Activated T-cell treated with anti-CD3 and anti-CD28 coated beads for 24 hours (primary cell): ENCODE measurements at regions not wholly inside any gene's neighbourhood (a gene's known extent, or its start where the extent isn't known, plus 50 kb on each side); places are given as distances from the start of the nearest gene placed in this dataset.

ENCODE experiments used
- DNase-seq: peaks from one replicate; pipeline ENCODE4 v3.0.0-alpha.2; 2020; ENCODE audit warnings: low read depth

DNA sequence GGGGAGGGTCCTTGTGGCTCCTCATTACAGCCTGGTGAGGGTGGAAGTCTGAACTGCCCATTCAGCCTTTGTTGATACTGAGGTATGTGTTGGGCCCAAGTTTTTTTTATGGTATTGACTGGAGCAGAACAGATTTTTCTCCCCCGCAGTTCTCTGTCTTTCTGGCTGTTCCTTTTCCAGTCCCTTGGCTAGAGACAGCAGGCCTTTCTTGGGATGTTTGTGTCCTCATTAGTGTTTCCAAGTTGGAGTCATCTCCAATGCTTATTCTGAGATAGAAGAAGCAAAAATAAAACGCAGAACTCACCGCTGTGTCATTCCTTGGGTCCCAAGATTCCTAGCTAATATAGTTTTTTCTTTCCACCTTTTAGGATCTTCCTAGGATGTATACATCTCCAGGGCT, 193.3 kb downstream of the RAMP3 start:
- DNase-seq = no peak

DNA sequence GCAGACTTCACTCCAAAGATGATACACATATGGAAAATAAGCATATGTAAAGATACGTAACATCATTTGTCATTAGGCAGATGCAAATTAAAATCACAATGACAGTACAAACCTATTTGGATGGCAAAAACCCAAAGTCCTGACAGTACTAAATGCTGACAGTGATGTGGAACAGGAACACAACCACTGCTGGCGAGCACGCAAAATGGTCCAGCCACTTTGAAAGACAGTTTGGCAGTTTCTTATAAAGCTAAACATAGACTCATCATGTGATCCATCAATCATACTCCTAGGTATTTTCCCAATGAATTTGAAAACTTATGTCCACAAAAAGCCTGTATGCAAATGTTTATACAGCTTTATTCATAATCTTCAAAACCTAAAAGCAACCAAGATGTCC, 200.7 kb downstream of the RAMP3 start:
- DNase-seq = no peak

DNA sequence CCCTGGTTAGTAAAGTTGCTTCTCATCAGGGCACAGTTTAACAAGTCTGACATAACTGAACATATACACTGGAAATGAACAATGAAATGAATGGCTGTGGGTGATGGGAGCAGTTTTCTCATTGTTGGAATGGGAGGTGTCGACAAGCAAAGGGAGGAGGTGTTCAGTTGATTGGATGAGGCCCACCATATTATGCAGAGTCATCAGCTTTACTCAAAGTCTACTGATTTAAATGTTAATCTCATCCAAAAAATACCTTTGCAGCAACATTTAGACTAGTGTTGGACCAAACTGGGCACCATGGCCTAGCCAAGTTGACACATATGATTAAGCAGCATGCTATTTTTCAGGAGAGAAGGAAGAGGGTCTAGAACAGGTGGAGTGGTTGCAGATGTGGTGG, 201.7 kb downstream of the RAMP3 start:
- DNase-seq = no peak

DNA sequence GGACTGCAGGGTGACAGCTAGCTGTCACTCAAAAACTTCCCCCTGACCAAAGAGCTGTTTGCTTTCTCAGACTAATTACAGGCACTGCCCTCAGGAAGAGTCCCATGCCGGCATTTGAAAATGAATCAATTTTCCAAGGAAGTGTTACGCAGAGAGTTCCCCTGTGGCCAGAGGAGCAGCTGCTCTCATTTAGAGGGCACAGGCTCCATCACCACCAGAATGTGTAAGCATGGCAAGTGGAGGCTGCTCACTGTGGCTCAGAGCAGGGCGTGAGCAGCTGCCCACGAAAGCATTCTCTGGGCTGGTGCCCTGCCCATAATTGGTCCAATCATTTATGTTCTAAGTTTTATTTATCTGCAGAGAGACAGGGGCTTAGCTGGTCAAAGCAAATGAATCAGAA, 202.2 kb downstream of the RAMP3 start:
- no peak for DNase-seq

DNA sequence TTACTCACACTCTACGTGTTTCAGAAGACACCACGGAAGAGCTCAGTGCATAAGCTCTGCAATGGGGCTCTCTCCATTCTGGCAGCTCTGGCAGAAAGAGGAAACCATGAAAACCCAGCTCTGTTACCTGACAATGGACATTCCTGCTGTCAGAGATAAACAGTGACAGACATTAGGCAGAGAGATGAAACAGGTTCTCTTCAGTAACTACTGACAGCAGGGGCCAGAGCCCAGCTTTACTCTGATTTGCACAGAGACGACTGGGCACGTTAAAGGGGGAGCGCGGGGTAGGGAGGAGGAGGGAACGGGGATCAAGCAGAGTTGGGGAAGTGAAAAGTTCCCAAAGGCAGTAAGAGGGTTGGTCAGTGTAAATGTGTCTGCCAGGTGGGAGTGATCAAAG, 206.1 kb downstream of the RAMP3 start:
- no peak for DNase-seq

DNA sequence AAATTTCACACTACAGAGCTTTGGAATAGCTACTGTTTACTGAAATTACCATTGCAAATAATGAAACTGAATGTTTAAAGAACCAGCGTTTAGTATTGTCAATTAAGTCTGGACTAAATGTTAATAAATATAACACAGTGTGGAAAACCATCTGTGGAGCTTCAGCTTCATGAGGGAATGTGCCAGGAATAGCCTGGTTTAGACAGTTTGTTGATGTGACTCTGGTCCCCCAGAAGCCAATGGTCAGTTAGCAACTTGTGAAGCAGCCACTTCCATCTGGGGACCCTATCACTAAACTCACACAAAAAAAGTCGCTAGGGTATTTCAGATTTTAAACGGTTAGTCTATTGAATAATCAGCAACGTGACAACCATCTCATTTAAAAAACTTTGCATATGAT, 207.8 kb downstream of the RAMP3 start:
- no peak for DNase-seq

DNA sequence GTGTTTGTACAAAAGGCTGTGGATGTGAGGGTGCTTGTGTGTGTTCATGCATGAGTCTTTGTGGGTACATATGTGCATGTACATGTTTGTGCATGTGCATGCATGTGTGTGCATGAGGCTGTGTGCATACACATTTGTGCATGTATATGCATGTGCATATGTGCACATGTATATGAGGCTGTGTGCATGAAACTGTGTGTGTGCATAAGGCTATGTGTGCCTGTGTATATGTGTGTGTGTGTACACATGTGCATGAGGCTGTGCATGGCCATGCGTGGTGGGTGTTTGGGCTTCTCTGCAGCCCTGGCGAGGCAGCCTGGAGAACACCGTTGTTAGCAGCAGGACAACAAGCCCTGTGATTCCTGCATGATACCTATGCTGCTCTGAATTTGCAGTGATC, 207.7 kb upstream of the ADCY1 start:
- DNase-seq = no peak

DNA sequence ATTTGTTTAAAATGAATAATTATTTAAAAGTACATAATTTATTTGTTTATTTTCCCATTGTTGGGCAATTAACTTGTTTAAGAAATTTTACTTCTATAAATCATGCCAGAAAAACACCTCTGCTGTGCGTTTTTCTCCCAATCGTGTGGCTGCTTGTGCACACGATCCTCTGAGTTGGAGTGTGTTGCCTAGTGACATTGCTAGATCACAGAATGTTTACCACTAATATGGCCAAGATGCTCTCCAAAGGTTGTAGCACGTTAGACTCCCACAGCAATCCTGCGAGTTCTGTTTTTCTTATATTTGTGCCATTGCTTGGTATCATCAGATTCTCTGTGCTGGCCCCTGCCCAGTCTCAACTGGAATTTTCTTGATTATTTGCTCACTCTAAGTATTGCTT, 207.1 kb upstream of the ADCY1 start:
- no peak for DNase-seq

DNA sequence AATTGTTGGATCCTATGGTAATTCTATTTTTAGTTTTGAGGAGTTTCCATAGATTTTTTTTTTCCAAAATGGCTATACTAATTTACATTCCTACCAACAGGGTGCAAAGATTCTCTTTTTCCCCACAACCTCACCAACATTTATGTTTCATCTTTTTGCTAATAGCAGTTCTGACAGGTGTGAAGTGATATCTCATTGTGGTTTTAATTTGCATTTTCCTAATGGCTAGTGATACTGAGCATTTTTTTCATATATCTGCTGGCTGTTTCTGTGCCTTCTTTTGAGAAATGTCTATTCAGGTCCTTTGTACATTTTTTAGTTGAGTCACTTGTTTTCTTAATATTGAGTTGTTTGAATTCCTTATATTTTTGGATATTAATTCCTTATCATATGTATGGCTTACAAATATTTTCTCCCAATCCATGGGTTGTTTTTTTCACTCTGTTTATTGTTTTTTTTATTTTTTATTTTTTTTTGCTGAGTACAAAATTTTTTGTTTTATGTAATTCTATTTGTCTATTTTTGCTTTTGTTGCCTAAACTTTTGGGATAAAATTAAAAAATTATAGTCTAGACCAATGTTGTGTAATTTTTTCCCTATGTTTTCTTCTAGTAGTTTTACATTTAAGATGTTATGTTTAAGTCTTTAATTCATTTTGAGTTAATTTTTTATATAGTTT, 205.9 kb upstream of the ADCY1 start:
- no peak for DNase-seq

DNA sequence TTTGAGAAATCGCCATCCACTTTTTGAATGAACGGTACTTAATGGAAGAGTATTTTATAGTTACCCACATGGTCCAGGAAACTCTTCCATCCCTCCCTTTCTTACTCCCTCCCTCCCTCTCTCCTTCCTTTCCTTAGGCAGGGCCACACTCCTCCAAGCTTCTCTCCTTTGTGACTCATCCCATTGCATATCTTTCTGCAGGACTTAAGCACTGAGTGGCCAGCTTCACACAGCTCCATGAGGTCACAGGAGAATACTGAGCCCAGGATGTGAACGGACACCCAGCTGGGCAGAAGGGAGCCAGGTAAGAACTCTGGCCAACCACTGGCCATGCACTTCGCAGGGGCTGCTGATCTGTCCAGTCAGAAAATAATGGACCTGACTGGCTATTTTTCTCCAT, 189.7 kb upstream of the ADCY1 start:
- no peak for DNase-seq

DNA sequence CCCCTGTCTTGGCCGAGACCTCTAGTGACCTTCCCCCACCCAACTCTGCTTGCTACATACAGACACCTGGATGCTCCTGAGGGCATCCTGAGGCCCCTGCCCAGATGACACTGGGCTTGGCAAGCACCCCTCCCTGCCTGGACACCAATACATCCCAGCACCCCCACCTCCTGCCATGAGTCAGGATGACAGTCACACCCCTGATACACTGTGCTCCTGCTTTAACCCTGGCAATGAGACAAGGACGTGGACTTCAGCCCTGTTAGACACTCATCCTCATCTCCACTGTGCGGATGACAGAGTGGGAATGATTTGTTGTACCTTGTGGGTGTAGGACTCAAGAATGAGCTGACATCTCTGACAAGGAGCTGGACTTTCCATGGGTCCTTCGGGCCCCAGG, 186.3 kb upstream of the ADCY1 start:
- DNase-seq = no peak

DNA sequence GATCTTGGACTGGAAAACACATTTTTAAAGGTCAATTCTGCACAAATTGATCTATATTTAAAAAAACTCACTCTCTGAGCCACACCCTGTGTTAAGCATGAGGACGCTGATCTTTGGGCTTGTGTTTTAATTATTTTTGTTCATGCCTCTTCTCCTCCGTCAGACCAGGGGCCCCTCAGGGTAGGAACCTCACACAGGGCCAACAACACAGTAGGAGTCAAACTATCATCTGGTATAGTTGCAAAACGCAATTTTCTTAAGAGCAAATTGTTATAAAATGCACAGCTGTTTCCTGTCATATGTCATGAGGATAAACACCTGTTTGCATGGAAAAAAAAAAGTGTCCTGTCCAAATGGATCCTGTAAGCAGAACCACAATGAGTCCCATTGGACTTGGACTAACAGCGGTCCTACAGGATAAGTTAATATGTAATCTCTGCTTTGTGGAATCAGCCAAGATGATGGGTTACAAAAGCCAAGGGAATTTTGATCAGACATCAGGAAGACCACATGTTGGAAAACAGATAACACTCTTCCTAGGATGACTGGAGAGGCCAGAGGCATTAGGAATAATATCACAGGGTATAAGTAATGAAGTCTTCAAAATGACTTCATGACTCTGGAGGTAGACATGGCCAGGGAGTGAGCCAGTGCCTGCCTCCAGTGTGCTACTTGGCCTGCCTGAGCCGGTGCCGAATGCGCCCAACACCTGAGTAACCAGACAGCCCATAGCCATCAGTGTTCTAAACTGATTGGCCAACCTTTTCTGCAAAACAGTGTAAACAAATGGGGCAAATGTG, 184.9 kb upstream of the ADCY1 start:
- DNase-seq = no peak

DNA sequence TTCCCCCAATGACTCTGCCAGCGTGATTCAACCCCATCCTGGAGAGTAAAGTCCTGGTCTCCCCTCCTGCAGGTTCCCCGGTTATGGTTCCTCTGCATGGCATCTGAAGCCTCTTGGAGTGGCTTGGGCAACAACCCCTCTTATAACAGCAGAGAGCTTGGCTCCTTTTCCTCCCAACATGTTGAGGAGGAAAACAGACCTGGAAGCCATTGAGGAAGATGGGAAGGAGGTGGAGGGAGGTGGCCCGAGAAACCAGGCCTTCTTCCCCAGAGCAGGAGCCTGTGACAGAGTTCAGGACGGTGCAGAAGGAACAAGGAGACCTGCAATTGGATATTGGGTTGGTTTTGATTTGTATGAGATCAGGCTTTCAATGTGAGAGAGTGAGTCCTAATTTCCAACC, 184.0 kb upstream of the ADCY1 start:
- DNase-seq = no peak

DNA sequence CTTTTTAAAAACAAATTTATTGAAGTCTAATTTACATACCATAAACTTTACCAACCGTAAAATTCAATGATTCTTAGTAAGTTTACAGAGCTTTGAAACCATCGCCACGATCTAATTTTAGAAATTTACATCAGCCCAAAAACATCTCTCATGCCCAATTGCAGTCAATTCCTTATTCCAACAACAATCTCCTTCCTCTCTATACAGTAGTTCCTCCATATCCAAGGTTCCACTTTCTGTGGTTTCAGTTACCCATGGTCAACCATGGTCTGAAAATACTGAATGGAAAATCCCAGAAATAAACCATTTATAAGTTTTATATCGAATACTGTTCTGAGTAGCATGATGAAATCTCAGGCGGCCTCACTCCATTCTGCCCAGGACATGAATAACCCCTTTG, 183.4 kb upstream of the ADCY1 start:
- no peak for DNase-seq

DNA sequence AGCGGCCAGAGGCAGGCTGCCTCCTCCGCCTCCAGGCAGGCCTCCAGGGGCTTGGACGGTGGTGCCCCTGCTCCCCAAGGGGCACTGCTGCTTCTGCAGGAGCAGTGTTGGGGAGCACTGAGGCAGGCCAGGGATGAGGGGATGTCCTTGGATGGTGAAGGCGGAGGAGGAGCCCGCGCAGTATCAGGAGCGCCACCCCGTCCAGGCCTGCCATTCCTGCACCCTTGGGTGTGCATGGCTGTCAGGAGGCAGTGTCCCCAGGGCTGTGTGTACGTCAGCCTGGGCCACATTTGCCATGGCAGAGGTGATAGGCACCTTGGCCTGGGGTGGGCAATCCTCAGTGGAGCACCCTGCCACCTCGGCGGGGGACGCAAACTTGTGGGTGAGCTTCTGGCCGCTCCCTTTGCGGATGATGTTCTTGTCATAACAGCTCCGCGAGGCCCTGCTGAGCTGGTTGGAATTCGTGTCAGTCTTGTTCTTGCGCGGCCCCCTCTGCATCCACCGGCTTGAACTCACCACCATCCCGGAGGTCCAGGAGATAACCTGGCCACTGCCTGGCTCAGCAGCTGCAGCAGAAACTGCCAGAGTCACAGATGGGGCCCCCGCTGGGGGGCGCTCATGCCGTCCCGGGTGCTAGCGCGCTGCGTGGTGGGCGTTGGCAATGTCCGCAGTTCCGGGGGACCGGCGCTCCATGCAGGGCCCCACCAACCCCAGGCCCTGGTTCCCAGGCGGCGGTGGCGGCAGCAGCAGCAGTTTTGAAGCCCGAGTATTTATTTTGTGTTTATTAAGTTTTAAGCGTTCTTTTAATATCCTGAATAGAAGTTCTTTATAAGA, 182.3 kb upstream of the ADCY1 start:
- DNase-seq = no peak

DNA sequence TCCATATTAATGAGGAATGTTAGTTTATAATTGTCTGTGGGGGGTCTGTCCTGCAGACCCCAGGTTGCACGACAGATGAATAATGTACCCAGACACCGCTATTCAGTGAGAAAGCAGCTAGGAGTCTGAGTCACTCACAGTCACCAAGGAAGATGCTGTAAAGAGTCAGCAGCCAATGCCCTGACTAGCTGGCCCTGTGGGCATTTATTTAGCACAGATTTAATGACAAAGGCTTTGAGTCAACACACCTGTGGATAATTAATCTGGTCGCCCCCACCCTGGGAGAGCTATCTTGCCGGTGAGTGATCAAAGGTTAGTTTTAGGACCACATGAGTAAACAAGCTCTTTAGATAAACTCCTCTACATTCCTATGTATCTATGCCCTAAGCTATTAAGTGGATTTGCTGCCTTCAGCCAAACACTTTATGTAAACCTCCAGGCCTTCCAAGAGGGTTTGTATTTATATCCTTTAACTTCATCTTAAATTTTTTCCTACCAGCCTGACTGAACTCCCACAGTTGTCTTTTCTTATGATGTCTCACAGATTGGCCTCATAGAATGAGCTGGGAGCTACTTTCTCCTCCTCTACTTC, 180.0 kb upstream of the ADCY1 start:
- no peak for DNase-seq

DNA sequence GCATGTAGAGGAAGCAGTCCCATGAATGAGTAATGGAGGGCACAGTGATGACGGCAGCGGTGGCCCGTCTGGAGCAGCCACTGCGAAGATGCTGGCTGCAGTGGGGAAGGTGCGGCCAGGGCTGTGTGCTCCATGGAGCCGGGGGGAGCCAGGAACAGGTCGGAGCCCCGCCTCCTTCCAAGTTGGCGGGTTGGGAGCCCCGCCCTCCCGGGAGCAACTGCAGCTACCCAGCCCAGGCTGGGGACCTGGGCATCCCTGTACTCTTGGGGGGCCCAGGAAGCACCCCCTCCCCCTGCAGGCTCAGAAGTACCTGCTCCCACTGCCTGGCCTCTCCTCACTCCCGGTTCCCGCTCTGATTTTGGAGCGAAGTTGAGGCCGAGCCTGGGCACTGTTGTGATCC, 175.1 kb upstream of the ADCY1 start:
- DNase-seq = no peak

DNA sequence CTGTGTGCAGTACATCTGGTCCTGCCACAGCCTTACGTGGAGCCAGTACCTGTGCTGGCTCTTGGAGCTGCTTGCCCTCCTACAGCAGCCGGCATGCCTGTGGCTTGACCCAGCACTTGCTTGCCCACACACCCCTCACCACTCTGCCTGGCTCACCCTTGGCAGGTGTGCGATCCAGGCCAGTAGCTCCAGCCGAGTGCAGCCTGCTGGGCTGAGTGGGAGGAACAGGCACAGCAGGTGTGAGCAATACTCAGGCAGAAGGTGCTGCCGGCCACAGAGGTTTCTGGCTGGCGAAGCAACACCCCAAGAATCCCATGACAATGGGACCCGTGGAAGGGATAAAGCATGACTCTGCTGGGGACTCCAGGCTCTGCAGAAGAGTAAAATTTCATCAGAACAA, 173.5 kb upstream of the ADCY1 start:
- no peak for DNase-seq

DNA sequence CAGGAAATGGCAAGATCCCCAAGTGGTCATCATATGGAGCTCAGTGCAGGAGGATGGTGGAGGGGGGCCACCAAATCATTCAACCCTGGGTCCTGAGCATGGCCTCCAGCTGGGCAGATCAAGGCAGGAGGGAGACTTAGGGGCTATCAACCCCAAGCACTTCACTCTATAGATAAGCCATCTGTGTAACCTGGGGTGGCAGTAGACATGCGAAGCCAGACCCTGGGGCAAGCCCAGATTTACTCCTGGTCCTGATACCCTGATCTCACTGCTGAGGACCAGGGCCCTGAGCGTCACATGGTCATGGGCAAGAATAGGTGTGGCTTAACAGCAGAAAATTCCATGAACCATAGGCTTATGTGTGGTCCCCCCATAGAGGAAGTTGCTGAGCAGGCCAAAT, 173.0 kb upstream of the ADCY1 start:
- DNase-seq = no peak

DNA sequence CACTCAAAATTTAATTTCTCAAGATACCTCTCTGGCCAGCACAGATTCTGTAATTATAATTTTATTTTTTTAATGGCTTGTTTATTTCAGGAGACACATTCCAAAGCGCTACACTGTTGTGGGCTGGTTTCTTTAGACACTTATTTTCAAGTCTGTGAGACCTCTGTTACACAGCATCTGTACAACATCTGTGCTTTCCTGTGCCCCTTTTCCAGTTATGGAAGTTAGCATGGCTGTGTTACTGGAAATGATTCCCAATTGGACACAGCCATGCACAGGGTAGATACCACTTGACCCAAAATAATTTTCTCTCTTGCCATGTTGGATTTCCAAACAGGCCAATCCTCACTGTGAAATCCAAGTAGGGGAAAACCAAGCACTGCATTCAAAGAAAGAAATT, 172.3 kb upstream of the ADCY1 start:
- DNase-seq = no peak

DNA sequence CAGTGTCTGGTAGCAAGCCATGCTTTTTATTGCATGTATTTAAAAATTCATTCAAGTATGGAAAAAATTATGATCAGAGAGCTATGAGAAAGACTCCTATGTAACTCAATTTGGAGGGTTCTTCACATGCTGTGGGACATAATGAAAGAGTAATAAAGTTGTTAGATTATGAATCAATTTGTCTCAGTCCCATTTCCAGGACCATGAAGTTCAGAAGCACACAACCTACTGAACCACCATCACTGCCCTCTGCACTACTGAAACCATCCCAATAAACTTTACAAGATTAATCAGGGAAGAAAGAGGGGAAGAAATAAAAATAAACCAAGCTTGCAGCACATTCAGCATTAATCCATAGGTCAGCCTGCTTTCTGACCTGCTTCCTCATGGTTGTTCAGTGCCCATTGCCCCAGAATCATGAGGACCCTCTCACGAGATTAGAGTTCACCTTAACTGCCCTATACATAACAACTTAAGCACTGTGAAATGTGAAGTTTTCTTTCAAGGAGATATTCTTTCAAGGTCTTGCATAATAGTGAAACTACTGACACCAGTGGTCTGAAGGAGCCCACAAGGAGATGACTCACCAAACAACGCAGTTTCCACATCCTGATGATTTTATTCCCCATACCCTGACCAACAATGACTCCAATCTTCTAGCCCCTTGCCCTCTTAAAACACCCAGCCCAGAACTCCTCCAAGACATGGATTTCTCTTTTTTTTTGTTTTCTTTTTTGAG, 171.5 kb upstream of the ADCY1 start:
- no peak for DNase-seq

DNA sequence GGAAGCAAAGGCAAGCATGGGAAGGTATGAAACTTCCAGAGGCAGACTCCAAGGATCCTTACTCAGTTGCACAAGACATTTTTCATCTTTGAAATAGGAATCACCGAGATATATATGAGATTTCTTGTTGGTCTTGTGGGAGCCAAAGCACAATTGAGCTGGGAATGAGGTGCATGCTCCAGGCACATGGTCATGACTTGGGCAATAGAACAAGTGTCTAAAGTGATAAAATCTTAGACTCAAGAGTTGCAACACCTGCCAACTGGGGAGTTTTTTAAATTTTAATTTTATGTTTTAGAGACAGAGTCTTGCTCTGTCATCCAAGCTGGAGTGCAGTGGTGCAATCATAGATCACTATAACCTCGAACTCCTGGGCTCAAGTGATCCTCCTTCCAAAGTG, 169.5 kb upstream of the ADCY1 start:
- DNase-seq = no peak
